K562 (cell line): ENCODE measurements at regions not wholly inside any gene's neighbourhood (a gene's known extent, or its start where the extent isn't known, plus 50 kb on each side); places are given as distances from the start of the nearest gene placed in this dataset.

Source experiments
- ATAC-seq: fragments of 200-7000 bp; cut with Tn5 transposase; 3 replicates; pipeline ENCODE4 v1.9.1; 2020; ENCODE audit warnings: moderate library complexity
- BruUV-seq: library from RNA; stranded (reverse); fragments of 400-500 nt; replicated peaks from 2 replicates; lab custom pipeline; 2021; lab: Mats Ljungman, UMichigan
- CTCF ChIA-PET: fragments of 300-600 bp; formaldehyde crosslinking; extraction: SDS; loops from one replicate; lab custom pipeline; 2021; ENCODE audit warnings: low intra/inter-chr PET ratio; lab: Yijun Ruan, JAX
- POLR2A ChIA-PET: fragments of 300-600, 350-650 bp; sonication (Branson Sonifier 250); formaldehyde crosslinking; extraction: SDS; loops from one replicate; lab custom pipeline; 2021; ENCODE audit warnings: antibody characterized with exemption, inconsistent platforms; lab: Yijun Ruan, JAX
- DNase-seq, 4 experiments: peaks; one replicate each; pipeline versions ENCODE4 v3.0.0 to v3.0.0-alpha.2; 2011 to 2018; ENCODE audit warnings: low spot score in 3 of 4, mixed read lengths in 3 of 4; ENCODE audit errors: extremely low read depth in 1 of 4
- FAIRE-seq: peaks from 2 replicates; lab custom pipeline; 2011; peaks lifted over from hg19 to GRCh38; lab: Jason Lieb, UNC
- H2AFZ ChIP-seq: 2 replicates; pipeline ENCODE4 v1.6.0; 2011; ENCODE audit warnings: low read depth, low read length, control low read depth, inconsistent platforms
- H3K27ac ChIP-seq: fragments of 200-600 bp; 3 replicates; pipeline ENCODE4 v1.8.0; 2011; ENCODE audit warnings: low read depth, mild to moderate bottlenecking, control low read depth, inconsistent platforms, low read length, moderate library complexity, mixed read lengths; ENCODE audit errors: extremely low read depth
- H3K27me3 ChIP-seq, 2 experiments: fragments of 300-600 bp in 1 of 2; 2 replicates in 1 of 2; 3 replicates in 1 of 2; pipeline versions ENCODE4 v1.6.0 to v1.8.0; 2011; ENCODE audit warnings: inconsistent platforms in 2 of 2, low read length in 2 of 2, mild to moderate bottlenecking in 1 of 2, mixed read lengths in 1 of 2, moderate library complexity in 1 of 2; ENCODE audit not compliant: control insufficient read depth in 2 of 2, insufficient read depth in 2 of 2
- H3K36me3 ChIP-seq: fragments of 300-600 bp; 3 replicates; pipeline ENCODE4 v1.8.0; 2011; ENCODE audit warnings: mild to moderate bottlenecking, low read length, inconsistent platforms; ENCODE audit not compliant: control insufficient read depth, insufficient read depth
- H3K4me1 ChIP-seq, 2 experiments: fragments of 200-600 bp in 1 of 2; replicated peaks in 1 of 2; 2 replicates in 1 of 2; 3 replicates in 1 of 2; pipeline versions ENCODE4 v1.5.1 to v1.8.0; 2011; ENCODE audit warnings: inconsistent platforms in 2 of 2, low read length in 2 of 2, mild to moderate bottlenecking in 1 of 2, mixed read lengths in 1 of 2, moderate library complexity in 1 of 2; ENCODE audit not compliant: control insufficient read depth in 2 of 2, insufficient read depth in 2 of 2
- H3K4me2 ChIP-seq: 2 replicates; pipeline ENCODE4 v1.6.1; 2011; ENCODE audit warnings: low read length, control low read depth, inconsistent platforms, mixed read lengths; ENCODE audit not compliant: insufficient read depth
- H3K4me3 ChIP-seq: fragments of 200-600 bp; sonication (generic), shearing (Covaris generic); 2 replicates; pipeline ENCODE4 v1.5.1; 2016; ENCODE audit warnings: control low read depth, inconsistent platforms
- H3K79me2 ChIP-seq: fragments of 200-600 bp; 3 replicates; pipeline ENCODE4 v1.8.0; 2011; ENCODE audit warnings: low read length, inconsistent platforms; ENCODE audit not compliant: control insufficient read depth, insufficient read depth
- H3K9ac ChIP-seq, 2 experiments: 2 replicates each; pipeline versions ENCODE4 v1.6.0 to v1.6.1; 2011; ENCODE audit warnings: low read depth in 2 of 2, low read length in 2 of 2, control low read depth in 1 of 2, inconsistent platforms in 1 of 2, mild to moderate bottlenecking in 1 of 2, mixed read lengths in 1 of 2; ENCODE audit not compliant: insufficient read depth in 1 of 2
- H3K9me1 ChIP-seq: one replicate; pipeline ENCODE4 v1.6.0; 2011; ENCODE audit warnings: inconsistent platforms, mild to moderate bottlenecking, low read length, moderate library complexity; ENCODE audit not compliant: control insufficient read depth, insufficient read depth
- H3K9me3 ChIP-seq: replicated peaks from 2 replicates; pipeline ENCODE4 v1.5.1; 2011; ENCODE audit warnings: low read depth, low read length, inconsistent platforms; ENCODE audit not compliant: control insufficient read depth, insufficient read depth
- H4K20me1 ChIP-seq: replicated peaks from 2 replicates; pipeline ENCODE4 v1.6.1; 2011; ENCODE audit warnings: low read length, inconsistent platforms, mixed read lengths; ENCODE audit not compliant: control insufficient read depth, insufficient read depth
- ARID3B ChIP-seq: fragments of 250-450 bp; sonication (Bioruptor Pico); IDR thresholded peaks from 2 replicates; pipeline ENCODE4 v1.4.0; 2020; ENCODE audit warnings: borderline replicate concordance
- CEBPB ChIP-seq: fragments of 450-650 bp; IDR thresholded peaks from 2 replicates; pipeline ENCODE4 v1.6.1; 2016; ENCODE audit warnings: missing genetic modification characterization, missing compliant biosample characterization
- CREB3L1 ChIP-seq: fragments of 450-650 bp; IDR thresholded peaks from 2 replicates; pipeline ENCODE4 v1.6.1; 2014; ENCODE audit warnings: low read depth, mild to moderate bottlenecking, moderate library complexity, borderline replicate concordance
- DNMT1 ChIP-seq: fragments of 450-650 bp; IDR thresholded peaks from 2 replicates; pipeline ENCODE4 v1.6.1; 2016; ENCODE audit warnings: antibody characterized with exemption, mild to moderate bottlenecking
- E2F4 ChIP-seq: sonication (generic); formaldehyde crosslinking; IDR thresholded peaks from 2 replicates; pipeline ENCODE4 v1.8.0; 2022; ENCODE audit warnings: mild to moderate bottlenecking, low read depth, missing genetic modification reagents
- GABPA ChIP-seq: fragments of 200-800 bp; sonication (Bioruptor generic); conservative IDR thresholded peaks from 2 replicates; pipeline ENCODE4 v1.6.1; 2016; ENCODE audit warnings: low read depth, missing genetic modification characterization, missing compliant biosample characterization
- GTF2B ChIP-seq: IDR thresholded peaks from 2 replicates; pipeline ENCODE4 v1.6.1; 2011; ENCODE audit not compliant: insufficient read length; ENCODE audit errors: extremely low read depth
- JUNB ChIP-seq: fragments of 450-650 bp; formaldehyde crosslinking; conservative IDR thresholded peaks from 2 replicates; pipeline ENCODE4 v1.4.0; 2020; ENCODE audit warnings: mild to moderate bottlenecking
- KHSRP ChIP-seq: fragments of 450-650 bp; IDR thresholded peaks from 2 replicates; pipeline ENCODE4 v1.6.1; 2017
- LCOR ChIP-seq: sonication (generic); formaldehyde crosslinking; IDR thresholded peaks from 2 replicates; pipeline ENCODE4 v1.8.0; 2022; ENCODE audit warnings: mild to moderate bottlenecking, missing genetic modification reagents
- NCOA4 ChIP-seq: fragments of 450-650 bp; IDR thresholded peaks from 2 replicates; pipeline ENCODE4 v1.6.1; 2018; ENCODE audit warnings: mild to moderate bottlenecking; ENCODE audit not compliant: partially characterized antibody
- NCOR1 ChIP-seq: fragments of 450-650 bp; IDR thresholded peaks from 2 replicates; pipeline ENCODE4 v1.6.1; 2016; ENCODE audit warnings: mild to moderate bottlenecking, moderate library complexity
- NR2C2 ChIP-seq, 2 experiments: fragments of 200-800 bp in 1 of 2; sonication (Bioruptor generic) in 1 of 2; sonication (generic) in 1 of 2; formaldehyde crosslinking in 1 of 2; IDR thresholded peaks; 2 replicates each; pipeline versions ENCODE4 v1.6.1 to v1.8.0; 2016 to 2022; ENCODE audit warnings: mild to moderate bottlenecking in 1 of 2, missing compliant biosample characterization in 1 of 2, missing genetic modification characterization in 1 of 2, missing genetic modification reagents in 1 of 2
- POLR2AphosphoS2 ChIP-seq: IDR thresholded peaks from 2 replicates; pipeline ENCODE4 v1.6.1; 2012; ENCODE audit warnings: low read length, improper control_type of control experiment
- PREB ChIP-seq: sonication (generic); formaldehyde crosslinking; IDR thresholded peaks from 2 replicates; pipeline ENCODE4 v1.8.1; 2023; ENCODE audit warnings: mild to moderate bottlenecking, missing genetic modification reagents
- STAT5B ChIP-seq: fragments of 250-450 bp; sonication (Bioruptor Pico); IDR thresholded peaks from 2 replicates; pipeline ENCODE4 v1.8.0; 2021; ENCODE audit warnings: mild to moderate bottlenecking, inconsistent platforms
- WGBS: fragments of 100-300 bp; shearing (Covaris generic); methylation state at CpG from one replicate; pipeline ENCODE4 v1.1.6; 2016; ENCODE audit warnings: low coverage, mixed read lengths; ENCODE audit not compliant: insufficient coverage; ENCODE audit errors: missing lambda C conversion rate; 5-methylcytosine and 5-hydroxymethylcytosine counted together
- in situ Hi-C: fragments of 300-500 bp; cut with MboI; formaldehyde crosslinking; loops from 4 replicates; pipeline ENCODE4 v1.15.0; 2018; ENCODE audit warnings: inconsistent platforms, mixed read lengths
- intact Hi-C: fragments of 100-400 bp; cut with micrococcal nuclease; formaldehyde crosslinking; loops from 2 replicates; pipeline ENCODE4 v1.14.2; 2022

- Histone ChIP-seq H4K20me1 (0 out of 2 replicates have a peak, but pooled peaks cover 3% of the 10 kb centered on the region), H3K79me2 (no peaks in the 10 kb centered on the region), H3K9me3 (no peaks in the 10 kb centered on the region), H2AFZ (no peak overlapping the region), H3K4me3 (no peak overlapping the region), H3K27me3 (peaks cover 2 to 32% of the 10 kb centered on the region in 2 experiments; a peak in 2 of 5 replicates), H3K9ac (no peak overlapping the region; a peak in 1 of 4 replicates), H3K4me2 (no peak overlapping the region), H3K36me3 (no peaks in the 10 kb centered on the region)
- peak in 1 of 4 experiments; percentile 6 for DNase-seq
- ChIA-PET POLR2A (interaction anchor here (0.9 kb wide), 1 partner anchor 54 kb away, joined by 3 read pairs; no protein-coding TSS in a partner anchor), CTCF (no interaction called here)
- in situ Hi-C loops: no loop called here
- intact Hi-C loops: no loop called here
- no peak for TF ChIP-seq LCOR (CRISPR knock-in tag)
- no peak for TF ChIP-seq DNMT1
- TF ChIP-seq NR2C2 (CRISPR knock-in tag; IDR thresholded peaks at IDR 0.05): no peak
- TF ChIP-seq NR2C2 (tag; IDR thresholded peaks at IDR 0.05): no peak
- no peak for TF ChIP-seq NCOR1
- TF ChIP-seq NCOA4: no peak
- TF ChIP-seq KHSRP: no peak
- no peak for TF ChIP-seq ARID3B (CRISPR knock-in tag)
- no peak for TF ChIP-seq CREB3L1
- no peak for TF ChIP-seq JUNB (CRISPR knock-in tag)
- no peak for TF ChIP-seq STAT5B (CRISPR knock-in tag)
- no peak for TF ChIP-seq GTF2B
- TF ChIP-seq E2F4 (CRISPR knock-in tag): no peak
- no peak for TF ChIP-seq POLR2AphosphoS2
- no peak for TF ChIP-seq CEBPB
- no peak for TF ChIP-seq PREB
- TF ChIP-seq GABPA (tag): no peak
- TF ChIP-seq, all 486 proteins: peak for 0
- FAIRE-seq: no peak
- ATAC-seq: no peak
- WGBS: 3% methylated on average over 11 of the region's 11 CpGs
- Histone ChIP-seq H3K4me1 (no peaks in the 10 kb centered on the region; a peak in 1 of 5 replicates), H3K27ac (no peak overlapping the region), H3K9me1 (peaks cover 3% of the 10 kb centered on the region)
- BruUV-seq: no TSS peak
These were observed 306.2 kb downstream of the MATN1 start for GRCh38 chr1:30417001-30417700.
